GM21825 (cell line): ENCODE measurements at regions not wholly inside any gene's neighbourhood (a gene's known extent, or its start where the extent isn't known, plus 50 kb on each side); places are given as distances from the start of the nearest gene placed in this dataset.
A peak's percentile ranks its signal among the peaks of the same experiment; 100 is the strongest.
"Not testable (repeated sequence)": the region's sequence is repeated elsewhere in the genome, so short reads cannot be mapped to it uniquely, and the experiment has no call there.

ENCODE experiments used
- ATAC-seq: cut with Tn5 transposase; IDR thresholded peaks from one replicate; pipeline ENCODE4 v1.9.1; 2021; ENCODE audit warnings: mild to moderate bottlenecking, moderate library complexity; ENCODE audit not compliant: unreplicated experiment

DNA sequence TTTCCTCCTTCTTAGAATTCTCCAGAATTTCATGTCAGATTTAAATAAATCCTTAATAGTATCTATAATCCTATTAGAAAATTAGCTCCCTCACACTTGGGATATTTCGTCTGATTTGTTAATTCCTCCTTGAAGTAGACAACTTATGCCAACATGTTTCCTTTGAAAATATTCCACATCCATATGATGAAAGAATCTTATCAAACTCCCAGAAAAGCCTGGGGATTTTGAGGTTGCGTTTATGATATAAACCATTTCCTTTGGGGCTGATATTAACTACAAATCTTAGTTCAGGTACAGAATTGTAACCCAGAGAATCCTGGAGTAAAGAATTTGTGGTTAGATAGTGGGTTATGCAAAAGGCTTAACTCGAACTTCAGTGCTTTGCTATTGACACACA lies 2373.8 kb upstream of the ACO1 start:
- no peak for ATAC-seq

DNA sequence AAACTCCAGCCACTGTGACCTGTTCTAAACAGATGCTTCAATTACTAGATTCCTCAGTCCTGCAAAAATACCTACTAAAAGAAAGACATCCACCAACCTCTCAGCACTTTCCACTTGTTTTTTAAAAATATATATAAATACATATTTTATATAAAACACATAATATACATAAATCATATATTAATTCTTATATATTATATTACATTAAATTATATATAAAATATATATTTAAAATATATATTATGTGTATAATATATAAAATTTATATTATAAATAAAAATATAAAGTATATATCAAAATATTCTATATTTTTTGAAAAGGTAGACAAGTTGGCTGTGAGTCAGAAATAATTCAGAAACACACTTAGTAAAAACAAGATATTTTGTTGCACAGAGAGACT lies 2371.8 kb upstream of the ACO1 start:
- no peak for ATAC-seq

DNA sequence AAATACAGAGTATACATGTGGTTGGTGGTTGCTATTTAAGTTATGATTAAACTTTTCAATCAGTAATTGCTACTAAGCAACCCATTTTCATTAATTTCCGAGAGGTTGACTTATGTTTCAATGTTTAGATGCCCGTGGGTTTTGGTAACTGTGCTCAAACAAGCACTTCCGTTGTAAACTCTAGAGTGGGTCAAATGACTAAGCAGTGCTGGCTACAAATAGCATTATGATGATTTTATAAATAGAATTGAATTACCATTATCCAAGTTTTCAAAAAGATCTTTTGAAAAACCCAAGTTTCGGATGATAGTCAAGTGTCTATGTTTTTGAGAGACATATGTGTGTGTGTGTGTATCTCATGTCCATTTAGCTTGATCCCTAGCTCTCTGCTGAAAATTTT lies 2369.4 kb upstream of the ACO1 start:
- no peak for ATAC-seq

DNA sequence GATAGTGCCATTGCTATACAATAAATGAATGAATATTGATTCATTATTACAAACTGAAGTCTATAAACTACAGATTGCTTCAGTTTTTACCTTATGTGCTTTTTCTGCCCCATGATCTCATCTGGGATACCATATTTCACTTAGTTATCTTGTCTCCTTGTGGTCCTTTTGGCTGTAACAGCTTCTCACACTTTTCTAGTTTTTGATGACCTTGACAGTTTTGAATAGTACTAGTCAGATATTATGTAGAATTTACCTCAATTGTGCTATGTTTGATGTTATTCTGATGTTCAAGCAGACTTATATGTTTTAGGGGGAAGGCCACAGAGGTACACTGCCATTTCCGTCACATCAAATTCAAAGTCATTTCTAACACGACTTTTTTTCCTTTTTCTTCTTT lies 2364.3 kb upstream of the ACO1 start:
- ATAC-seq: no peak

DNA sequence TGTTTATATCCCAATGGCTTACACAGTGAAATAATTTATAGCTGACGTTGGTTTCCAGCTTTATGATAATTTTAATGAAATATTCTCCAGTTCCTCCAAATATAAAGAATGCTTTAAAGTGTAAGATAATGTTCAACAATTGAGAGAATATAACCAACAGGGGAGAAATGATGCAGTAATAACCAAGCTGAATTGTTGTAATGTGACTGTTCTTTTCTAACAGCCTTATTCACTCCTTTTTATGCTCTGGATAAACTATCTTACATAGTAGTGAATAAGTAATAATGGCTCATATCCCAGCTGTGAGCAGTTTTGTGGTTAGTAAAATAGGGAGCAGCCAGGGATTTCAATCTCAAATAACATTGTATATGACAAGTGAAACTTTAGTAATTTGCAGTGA lies 2348.7 kb upstream of the ACO1 start:
- no peak for ATAC-seq

DNA sequence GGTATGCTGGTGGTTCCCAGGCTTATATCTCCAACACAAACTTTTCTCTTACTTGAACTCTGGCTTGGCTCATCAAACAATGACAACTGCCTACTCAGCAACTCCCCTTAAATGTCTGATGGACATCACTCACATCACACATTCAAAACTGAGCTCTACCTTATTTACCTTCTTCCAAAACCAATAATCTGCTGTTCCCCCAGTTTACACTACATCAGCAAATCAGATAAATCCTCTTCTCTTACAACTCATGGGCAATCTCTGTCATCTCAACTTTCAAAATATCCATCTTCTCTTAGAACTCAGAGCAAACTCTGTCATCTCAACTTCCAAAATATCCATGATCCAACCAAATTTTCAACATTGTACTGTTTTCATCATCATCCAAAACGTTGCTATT lies 2347.9 kb upstream of the ACO1 start:
- no peak for ATAC-seq

DNA sequence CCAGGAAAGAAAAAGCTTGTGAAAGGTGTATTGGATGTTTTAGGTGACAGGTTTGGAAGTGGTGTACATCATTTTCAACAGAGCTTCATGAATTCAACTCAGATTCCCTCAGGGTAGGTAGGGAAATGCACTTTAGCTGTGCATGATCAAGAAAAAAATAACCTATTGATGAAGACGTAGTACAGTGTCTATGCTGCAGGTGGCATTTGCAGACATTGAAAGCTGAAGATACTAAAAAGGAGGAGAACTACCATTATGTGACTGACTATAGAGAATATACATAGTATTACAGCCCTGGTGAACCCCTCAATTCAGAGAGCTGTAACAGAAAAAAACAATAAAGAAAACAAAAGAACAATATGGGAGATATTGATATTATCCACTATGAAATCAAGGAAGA lies 2344.7 kb upstream of the ACO1 start:
- ATAC-seq: no peak

DNA sequence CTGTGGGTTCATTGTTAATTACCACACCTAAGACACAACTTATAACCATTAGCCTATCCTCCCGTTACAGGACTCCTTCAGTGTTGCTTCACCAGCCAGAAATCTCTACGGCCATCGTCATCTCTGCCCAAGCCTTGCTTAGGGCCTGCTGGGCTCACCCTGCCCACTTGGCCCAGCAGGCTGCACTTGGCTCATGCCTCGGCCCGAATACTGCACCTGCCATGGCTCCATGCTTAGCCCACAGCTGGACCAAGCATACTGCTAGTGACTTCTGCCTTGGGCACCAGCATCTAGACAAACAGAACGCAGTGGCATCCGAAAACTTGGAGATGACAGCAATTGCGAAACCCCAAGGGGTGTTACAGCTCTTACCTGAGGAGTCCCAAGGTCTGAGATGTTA lies 2336.0 kb upstream of the ACO1 start:
- no peak for ATAC-seq

DNA sequence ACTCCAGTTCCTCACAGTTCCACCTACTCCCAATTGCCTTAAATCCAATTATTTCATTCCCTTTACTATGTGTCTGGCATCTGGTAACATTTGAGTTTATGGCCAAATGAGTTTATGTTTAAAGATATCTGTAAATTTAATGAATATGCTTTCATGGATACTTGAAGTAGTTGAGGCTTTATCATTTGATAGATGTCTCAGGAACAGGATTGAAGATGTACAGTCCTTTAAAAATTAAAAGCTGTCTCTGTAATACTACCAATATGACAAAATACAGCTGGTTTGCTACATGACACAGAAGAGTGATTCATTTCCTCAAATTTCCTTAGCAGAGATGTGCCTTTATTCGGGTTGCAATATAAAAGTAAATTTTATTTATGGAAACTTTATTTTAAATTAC lies 2326.0 kb upstream of the ACO1 start:
- ATAC-seq: no peak

DNA sequence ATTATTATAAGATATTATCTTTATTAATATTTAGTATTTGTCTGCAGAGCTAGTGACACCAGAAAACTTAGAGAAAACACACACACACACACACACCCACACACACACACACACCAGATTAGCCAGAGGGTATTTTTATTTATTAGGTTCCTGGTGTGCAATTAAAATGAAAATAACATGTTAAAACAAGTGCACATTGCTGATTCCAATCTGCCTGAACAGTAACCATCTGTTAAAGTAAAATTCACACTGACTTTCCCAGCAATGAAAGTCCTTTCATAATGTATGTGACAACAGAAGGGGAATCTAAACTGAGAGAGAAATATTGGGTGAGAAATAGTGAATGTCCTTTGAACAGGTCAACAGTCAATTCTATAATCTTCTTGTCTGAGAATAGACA lies 2323.5 kb upstream of the ACO1 start:
- ATAC-seq: no peak

DNA sequence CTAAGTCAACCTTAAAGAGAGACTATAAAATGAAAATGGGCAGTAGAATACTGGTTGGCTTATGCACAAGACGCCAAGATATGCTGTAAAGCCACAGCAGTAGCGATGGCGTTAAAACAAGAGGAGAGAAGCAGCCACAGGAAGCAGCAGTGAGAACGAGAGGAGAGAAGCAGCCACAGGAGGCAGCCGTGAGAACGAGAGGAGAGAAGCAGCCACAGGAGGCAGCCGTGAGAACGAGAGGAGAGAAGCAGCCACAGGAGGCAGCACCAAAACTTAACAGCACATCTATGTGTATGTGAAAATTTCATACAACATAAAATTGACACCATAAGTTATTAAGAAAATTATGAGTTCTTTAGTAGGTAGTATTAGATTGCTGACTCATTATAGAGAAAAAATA lies 2318.6 kb upstream of the ACO1 start:
- ATAC-seq: no peak

DNA sequence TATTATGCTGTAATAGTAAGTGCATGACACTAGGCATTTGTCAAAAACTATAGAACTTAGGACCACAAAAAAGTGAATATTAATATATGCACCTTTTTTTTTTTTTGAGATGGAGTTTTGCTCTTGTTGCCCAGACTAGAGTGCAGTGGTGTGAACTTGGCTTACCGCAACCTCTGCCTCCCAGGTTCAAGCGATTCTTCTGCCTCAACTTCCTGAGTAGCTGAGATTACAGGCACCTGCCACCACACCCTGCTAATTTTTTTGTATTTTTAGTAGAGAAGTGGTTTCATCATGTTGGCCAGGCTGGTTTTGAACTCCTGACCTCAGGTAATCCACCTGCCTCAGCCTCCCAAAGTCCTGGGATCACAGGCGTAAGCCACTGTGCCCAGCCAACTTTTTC lies 2315.2 kb upstream of the ACO1 start:
- not testable (repeated sequence) for ATAC-seq

DNA sequence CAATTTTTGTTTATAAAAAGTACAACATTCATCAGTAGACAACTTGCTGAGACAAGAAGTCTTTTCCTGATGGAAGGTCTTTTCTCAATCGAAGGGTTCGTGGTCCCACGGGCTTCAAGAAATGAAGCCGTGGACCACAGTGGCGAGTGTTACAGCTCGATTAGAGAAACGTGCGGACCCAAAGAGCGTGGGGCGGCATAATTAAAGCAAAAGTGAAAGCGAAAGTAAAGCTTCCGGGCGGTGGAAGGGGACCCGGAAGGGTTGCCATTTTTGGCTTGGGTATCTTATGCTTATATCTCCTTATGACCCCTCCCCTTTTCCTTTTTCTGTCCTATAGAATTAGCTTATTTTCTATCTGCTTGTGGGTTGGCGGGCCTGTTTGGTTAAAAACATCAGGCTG lies 2309.4 kb upstream of the ACO1 start:
- ATAC-seq: no peak

DNA sequence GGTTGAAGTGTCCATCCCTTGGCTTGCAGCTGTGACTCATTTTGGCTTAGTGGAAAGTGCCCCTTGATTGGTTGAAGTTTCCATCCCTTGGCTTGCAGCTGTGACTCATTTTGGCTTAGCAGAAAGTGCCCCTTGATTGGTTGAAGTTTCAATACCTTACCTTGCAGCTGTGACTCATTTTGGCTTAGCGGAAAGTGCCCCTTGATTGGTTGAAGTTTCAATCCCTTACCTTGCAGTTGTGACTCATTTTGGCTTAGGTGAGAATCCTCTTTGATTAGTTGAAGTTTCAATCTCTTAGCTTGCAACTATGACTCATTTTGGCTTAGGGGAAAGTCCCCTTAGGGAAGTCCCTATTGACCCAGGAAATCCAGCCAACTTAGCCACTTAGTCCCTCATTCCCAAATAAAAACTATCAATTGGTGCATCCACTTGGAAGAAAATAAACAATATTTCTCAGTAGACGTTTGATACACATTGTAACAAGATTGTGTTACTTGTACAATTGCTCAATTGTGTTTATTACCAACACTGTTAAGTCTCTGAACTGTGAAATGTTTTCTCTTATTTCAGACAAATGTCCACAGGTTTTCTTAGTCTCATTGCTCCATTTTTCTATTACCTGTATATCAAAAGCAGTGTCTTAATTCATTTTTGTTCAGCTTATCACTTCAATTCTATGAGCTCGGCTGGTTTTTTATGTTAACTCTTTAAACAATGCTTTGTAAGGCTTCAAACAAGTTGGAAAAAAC lies 2308.8 kb upstream of the ACO1 start:
- ATAC-seq: peak; percentile 87

DNA sequence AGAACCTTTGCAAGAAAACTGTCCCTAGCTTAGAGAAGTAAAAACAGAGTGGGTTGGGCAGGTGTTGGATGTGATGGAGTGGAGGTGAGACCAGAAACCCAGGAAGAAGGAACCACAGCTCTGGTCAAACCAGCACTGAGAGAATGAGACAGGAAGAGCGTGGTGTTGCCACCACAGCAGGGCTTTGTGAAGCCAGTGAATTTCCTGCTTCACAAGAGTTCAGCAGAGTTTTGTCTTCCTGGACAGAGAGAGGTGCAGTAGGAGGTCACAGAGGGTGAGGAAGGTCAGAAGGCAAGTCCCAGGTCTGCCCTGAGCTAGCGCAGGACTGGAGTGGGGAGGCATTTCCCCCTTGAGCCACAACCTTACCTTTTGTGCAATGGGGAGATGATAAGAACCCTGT lies 2306.2 kb upstream of the ACO1 start:
- ATAC-seq: no peak

DNA sequence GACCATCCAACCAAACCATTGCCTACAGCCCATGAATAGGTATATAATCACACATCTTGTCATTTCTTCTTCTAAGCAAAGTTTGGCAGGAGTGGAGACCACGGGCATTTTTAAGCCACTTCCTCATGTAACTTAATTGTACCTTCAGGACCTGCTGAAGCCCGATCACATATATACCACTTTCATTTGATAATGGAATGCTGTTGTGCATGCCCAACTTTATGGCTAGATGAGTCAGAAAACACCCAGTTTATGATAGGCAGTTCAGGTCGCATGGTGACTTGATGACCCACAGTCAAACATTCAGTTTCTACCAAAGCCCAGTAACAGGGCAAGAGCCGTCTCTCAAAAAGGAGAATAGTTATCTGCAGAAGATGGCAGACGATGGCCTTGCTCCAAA lies 2295.0 kb upstream of the ACO1 start:
- ATAC-seq: no peak

DNA sequence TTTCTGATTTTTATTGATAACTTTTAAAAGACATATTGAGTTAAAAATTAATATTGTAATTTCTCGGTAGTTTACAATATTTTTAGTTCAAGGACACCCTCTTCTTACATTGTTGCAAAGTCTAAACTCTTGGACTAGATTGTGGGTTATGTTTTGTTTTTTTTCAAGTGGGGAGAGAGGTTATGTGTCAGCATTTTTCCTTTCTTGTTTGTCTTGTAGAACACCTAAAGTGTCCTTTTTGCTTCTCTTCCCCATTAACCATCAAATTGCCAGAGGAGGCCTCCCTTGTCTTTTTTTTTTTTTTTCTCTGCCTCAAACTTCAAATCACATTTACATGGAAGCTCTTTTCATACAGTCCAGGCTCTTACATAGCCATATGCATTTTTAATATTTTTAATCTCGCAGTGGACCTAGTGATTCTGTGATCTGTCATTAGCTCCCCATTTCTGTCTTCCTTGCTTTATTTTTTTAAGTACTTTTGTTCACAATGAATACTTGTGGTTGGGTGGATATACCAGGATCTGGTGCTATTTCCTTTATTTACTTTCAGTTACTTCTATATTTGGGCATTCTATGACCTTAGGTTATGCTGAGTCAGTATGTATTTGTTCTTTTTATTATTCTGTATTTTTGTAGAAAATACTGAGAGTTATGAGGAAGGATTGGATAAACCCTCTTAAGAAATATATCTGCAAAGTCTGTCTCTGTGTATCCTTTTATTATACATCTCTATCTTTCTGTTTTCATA lies 2280.6 kb upstream of the ACO1 start:
- no peak for ATAC-seq

DNA sequence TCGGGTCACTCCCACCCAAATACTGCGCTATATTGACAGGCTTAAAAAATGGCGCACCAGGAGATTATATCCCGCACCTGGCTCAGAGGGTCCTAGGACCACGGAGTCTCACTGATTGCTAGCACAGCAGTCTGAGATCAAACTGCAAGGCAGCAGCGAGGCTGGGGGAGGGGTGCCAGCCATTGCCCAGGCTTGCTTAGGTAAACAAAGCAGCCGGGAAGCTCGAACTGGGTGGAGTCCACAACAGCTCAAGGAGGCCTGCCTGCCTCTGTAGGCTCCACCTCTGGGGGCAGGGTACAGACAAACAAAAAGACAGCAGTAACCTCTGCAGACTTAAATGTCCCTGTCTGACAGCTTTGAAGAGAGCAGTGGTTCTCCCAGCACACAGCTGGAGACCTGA lies 2277.3 kb upstream of the ACO1 start:
- not testable (repeated sequence) for ATAC-seq

DNA sequence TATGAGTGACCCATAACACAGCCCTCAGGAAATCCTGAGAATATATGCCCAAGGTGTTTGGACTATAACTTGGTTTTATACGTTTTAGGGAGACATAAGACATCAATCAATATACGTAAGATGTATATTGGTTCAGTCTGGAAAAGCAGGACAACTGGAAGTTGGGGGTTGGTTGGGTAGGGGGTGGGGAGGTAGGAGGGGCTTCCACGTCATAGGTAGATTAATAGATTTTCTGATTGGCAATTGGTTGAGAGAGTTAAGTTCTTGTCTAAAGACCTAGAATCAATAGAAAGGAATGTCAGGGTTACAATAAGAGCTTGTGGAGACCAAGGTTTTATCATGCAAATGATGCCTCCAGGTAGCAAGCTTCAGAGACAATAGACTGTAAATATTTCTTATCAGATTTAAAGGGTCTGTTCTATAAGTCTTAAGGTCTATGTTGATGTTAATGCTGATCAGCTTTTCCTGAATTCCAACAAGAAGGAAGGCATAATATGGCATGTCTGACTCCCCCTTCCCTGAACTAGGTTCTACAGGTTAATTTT lies 2267.7 kb upstream of the ACO1 start:
- ATAC-seq: no peak

DNA sequence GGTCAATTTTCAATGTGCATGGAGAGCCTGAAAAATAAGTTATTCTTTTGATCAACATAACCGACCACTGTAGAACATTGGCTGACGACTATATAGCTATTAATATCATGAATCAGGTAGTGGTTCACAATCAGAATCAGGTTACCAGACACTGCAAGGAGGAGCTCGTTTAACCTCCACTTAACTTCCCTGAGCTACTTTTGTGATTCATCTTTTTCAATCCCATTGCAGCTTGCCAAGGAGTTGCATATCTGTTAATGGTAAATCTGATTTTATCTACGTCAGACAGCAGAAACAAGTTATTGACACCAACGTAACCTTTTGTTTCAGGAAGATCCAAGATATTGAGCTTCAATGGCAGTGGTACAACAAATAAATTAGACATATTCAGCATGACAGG lies 2263.8 kb upstream of the ACO1 start:
- ATAC-seq: no peak

DNA sequence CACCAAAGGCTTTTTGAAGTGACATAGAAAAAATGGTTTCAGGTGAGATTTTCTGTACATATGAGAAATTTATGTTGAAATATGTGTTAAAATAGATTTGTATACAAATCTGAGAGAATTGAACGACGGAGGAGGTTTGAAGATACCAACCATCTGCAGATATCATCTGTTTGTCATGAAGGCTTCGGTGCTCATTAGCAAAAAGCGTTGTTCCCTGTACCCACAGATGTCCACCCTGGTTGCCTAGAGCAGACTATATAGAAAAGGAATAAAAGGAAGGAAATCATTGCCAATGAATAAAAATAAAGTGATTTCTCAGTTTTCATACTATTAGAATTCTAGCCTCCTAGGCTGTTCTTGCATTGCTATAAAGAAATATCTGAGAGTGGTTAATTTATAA lies 2262.8 kb upstream of the ACO1 start:
- no peak for ATAC-seq

DNA sequence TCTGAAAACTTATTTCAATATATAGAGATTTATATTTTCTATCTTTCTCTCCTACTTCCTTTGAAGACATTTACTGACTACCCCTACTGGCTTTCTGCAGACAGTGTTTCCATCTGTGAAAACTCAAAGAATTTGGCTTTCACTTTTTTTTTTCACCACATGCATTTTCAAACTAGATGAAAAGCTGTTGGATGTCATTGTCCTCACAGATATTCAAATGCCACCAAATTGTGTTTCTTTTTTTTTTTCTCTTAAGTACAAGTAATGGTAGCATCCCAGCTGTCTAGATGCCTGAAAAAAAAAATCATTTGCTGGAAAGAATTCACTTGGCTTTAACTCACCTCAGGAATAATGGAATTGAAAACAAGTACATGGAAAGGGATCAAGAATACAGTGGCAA lies 2258.6 kb upstream of the ACO1 start:
- no peak for ATAC-seq
